HG02798 (cell line): ENCODE measurements at regions not wholly inside any gene's neighbourhood (a gene's known extent, or its start where the extent isn't known, plus 50 kb on each side); places are given as distances from the start of the nearest gene placed in this dataset.
"Not testable (repeated sequence)": the region's sequence is repeated elsewhere in the genome, so short reads cannot be mapped to it uniquely, and the experiment has no call there.

Experiments
- ATAC-seq: cut with Tn5 transposase; IDR thresholded peaks from one replicate; pipeline ENCODE4 v1.9.1; 2021; ENCODE audit warnings: mild to moderate bottlenecking; ENCODE audit not compliant: unreplicated experiment, poor library complexity

DNA sequence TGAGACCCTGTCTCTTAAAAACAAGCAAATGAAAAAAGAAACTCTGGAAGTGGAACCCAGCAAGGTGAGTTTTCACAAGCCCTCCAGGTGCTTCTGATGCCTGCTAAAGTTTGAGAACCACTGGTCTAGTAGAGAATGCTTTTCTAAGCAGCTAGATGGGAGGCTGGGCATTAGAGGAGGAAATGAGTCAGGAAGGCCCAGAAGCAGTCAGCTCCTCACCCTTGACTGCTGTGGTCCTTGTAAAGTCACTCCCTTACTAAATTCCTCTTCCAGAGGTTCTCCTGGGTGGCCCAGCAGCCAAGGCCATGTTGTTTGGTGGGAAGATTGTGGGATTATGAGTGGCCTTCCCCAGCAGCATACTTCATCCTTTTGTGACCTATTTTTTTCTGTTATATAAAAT is 52.0 kb upstream of the FYN start:
- ATAC-seq: no peak

DNA sequence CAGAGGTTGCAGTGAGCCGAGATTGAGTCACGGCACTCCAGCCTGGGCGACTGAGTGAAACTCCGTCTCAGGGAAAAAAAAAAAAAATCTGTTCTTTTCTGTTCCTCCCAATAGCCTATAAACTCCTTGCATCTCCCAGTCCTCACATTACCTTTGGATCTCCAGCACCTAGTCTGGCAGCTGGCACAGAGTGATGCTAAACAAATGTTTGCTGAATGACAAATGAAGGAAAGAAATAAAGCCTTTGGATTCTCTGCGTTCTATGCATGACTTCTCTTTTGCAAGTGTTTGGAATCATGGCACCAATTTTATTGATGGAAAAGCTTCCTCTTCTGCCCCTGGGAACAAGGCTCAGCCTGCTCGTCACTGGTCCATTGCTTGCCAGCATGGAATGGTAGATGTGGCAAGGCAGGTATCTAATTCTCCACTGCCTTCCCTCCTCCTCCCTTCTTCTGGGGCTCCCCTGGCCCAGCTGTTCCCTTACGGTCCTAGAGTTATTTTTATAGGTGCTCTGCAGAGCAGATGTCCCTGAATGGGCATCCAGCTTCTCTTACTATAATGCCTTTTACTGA is 53.6 kb upstream of the FYN start:
- no peak for ATAC-seq

DNA sequence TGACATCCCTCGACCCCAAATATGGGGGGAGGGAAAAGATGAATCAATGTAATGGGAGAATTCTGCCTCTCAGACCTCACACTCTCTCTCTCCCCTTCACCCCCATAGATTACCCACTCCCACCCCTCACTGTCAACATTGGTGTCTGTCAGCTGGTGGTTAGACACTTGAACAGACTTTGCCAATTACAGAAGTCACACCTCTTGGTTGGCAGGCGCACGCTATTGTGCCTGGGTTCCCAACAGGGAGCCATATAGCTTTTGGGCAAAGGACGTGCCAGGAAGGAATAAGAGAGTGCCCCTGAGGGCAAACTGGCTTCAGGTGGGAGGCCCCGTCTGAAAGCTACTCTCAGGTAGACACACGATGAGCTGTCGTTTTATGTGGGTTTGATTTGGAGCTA is 54.1 kb upstream of the FYN start:
- no peak for ATAC-seq

DNA sequence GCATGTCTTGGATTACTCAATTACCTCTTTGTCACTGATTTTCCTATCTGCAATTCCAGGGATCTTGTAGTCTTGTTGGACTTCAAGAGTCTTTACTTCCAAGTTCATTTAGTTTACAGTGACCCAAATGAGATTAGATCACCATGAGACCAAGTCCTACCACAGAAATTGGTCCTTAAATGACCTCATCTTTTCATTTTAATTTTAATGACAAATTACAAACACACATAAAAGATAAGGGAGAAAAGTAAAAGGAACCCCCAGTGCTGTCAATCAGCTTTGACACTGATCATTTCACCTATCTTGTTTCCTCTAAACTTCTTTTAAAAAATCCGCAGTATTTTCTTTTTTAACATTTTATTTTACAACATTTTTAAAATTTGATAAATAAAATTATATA is 54.9 kb upstream of the FYN start:
- ATAC-seq: no peak

DNA sequence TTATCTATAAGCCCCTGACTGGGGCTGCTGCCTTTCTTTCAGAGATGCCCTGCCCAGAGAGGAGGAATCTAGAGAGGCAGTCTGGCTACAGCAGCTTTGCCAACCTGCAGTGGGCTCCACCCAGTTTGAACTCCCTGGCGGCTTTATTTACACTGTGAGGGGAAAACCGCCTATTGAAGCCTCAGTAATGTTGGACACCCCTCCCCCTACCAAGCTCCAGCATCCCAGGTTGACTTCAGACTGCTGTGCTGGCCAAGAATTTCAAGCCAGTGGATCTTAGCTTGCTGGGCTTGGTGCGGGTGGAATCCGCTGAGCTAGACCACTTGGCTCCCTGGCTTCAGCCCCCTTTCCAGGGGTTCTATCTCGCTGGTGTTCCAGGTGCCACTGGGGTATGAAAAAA is 61.4 kb upstream of the FYN start:
- ATAC-seq: not testable (repeated sequence)

DNA sequence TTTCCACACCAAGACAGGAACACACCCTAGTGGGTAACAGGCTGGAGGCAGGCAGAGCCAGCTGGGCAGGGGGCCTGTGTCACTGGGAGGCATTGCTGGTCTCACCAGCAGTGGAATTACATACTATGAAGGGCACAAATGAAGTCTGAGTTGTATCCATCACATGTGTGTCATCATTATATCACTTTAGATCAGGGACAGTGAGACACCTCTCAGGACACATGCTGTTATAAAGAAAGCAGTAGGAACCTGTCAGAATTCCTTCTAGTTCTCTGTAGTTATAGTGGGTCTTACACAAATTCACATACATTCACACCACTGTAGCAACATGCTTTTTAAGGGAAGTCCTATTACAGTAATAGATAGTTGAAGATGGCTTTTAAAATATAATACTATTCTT is 63.5 kb upstream of the FYN start:
- no peak for ATAC-seq

DNA sequence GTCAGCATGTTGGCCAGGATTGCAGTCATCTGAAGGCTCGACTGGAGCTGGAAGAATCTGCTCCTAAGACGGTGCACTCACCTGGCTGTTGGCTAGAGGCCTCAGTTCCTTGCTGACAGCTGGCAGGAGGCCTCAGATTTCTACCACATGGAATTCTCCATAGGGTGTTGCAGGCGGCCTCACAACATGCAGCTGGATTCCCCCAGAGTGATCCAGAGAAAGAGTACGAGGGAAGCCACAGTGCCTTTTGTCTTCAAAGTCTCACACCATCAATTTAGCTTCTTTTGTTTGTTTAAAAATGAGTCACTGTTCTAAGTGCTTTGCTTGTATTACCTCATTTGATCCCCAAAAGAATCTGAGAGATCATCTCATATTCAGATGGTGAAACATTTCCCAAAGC is 65.5 kb upstream of the FYN start:
- no peak for ATAC-seq

DNA sequence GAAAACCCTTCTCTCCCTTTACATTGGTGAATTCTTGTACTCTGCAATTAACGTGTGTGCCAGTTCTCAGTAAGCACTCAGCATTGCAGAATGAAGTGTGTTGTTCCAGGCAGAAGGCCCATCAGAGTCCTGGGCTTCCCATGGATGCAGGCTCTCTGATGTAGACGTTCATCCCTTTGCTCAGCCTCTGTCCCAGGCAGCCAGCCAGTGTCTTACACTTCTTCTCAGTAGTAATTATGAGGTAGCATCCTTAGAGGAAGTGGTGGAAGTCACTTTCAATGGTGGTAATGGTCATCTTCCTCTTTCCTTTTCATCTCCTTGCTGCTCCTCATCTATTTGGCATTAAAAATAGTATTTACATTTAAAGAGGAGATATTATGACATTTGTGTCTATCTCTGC is 66.7 kb upstream of the FYN start:
- no peak for ATAC-seq

DNA sequence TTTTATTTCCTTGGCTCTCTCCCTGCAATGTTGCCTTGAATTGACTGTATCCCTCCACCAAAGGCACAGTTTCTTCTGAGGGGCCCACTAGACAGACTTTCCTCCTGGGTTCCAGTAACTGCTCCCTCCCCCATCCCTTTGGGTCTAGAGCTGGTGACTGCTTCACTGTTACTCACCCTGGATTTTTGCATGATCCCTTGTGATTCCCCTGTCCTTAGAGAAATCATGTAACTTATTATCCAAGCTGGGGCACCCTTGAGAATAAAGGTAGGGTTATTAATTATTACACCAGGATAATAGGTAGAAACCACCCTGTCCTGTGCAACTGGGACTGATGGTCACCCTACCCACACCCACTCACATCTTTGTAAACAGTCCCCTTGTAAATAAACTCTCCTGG is 67.5 kb upstream of the FYN start:
- ATAC-seq: no peak

DNA sequence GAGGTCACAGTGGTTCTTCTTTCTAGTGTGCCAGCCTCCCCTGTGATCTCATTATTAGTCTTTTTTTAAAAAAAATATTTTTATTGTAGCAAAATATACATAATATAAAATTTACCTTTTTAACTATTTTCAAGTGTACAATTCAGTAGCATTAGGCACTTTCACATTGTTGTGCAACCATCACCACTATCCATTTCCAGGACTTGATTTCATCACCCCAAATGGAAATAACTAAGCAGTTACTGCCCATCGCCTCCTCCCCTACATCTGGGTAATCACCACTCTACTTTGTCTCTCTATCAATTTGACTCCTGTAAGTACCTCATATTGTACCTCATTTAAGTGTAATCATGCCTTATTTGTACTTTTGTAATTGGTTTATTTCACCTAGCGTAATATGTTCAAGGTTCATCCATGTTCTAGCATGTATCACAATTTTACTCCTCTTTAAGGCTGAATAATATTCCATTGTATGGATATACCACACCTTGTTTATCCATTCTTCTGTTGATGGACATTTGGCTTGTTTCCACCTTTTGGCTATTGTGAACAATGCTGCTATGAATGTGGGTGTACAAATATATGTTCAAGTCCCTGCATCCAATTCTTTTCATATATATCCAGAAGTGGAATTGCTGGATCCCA is 68.6 kb upstream of the FYN start:
- no peak for ATAC-seq

DNA sequence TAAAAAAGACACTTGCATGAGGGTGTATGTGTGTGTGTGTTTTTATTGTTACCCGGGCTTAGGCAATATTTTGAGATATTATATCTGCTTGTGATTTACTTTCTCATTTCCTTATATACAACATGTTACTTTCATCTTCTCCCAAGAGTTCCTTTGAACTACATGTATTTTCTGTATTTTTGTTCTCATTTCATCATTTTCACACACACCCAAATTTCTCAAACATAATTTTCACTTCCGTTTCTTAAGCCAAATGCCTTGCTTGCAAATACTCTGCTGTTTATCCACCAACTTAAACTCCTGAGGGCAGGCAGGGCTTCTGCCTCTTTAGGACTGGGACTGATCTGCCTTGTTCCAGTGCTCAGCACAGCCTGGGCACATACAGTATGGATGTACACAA is 69.3 kb upstream of the FYN start:
- ATAC-seq: no peak

DNA sequence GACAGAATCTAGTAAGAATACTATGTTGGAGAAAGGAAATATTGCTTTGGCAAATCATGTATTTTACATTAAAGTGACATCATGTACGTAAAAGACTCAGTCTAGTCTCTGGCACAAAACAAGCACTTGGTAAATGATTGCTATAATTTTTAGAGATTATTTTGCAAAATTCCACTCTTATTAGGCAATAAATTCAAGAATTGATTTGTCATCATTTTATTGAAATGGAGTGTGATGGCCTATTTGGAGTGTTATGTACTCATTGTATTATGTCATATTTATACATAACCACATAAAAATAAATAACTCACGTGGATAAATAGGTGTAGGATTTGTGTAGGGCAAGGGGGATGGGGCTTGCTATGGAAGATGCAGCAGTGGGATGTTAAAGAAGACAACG is 70.0 kb upstream of the FYN start:
- ATAC-seq: no peak

DNA sequence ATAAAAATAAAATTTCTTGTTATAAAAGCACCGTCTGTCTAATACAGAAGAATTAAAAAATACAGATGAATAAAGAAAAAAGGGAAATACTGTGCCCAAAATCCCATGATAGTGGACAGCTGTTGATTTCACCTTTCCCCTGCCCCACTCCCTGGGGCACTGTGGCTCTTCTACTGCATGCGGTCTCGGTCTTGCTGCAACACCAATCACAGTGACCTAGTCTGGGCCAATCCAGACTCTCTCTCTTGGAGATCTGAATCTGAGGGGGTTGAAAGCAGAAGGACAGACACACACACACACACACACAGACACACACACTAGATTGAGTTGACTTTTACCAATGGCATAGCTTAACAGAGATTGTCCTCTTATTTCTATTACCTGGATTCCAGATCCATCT is 70.5 kb upstream of the FYN start:
- no peak for ATAC-seq

DNA sequence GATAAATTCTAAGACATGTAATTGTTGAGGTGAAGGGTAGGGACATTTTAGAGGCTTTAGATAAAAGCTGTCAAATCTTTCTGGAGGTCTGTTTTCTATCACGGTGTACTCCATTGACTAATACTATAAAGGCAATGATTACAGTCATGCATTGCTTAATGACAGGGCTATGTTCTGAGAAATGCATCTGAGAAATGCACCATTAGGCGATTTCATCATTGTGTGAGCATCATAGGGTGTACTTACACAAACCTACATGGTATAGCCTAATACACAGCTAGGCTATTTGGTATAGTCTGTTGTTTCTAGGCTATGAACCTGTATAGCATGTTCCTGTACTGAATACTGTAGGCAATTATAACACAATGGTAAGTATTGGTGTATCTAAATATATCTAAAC is 71.3 kb upstream of the FYN start:
- no peak for ATAC-seq

DNA sequence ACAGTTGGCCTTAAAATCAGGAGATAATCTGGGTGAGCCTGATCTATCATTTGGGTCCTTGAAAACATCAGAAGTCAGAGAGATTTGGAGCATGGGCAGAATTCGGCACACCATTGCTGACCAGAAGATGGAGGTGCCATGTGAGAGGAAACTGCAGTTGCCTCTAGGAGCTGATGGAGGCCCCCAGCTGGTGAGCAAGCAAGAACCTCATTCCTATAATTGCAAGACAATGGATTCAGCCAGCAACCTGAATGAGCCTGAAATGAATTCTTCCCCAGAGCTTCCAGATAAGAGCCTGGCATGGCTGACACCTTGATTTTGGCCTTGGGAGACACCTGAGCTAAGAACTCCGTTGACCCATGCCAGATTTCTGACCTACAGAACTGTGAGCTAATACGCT is 76.3 kb upstream of the FYN start:
- no peak for ATAC-seq

DNA sequence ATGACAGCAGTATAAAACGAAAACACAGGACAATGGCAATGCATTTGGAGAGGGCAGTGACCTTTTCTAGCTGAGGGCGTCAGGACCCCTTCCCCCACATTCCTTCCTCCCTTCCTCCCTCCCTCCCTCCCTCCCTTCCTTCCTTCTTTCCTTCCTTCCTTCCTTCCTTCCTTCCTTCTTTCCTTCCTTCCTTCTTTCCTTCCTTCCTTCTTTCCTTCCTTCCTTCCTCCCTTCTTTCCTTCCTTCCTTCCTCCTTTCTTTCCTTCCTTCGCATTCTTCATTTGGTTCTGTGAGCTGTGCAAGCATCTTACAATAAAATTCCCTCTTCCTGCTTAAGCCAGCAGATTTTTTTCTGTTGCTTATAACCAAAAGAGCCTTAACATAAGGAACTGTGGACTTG is 76.7 kb upstream of the FYN start:
- ATAC-seq: not testable (repeated sequence)

DNA sequence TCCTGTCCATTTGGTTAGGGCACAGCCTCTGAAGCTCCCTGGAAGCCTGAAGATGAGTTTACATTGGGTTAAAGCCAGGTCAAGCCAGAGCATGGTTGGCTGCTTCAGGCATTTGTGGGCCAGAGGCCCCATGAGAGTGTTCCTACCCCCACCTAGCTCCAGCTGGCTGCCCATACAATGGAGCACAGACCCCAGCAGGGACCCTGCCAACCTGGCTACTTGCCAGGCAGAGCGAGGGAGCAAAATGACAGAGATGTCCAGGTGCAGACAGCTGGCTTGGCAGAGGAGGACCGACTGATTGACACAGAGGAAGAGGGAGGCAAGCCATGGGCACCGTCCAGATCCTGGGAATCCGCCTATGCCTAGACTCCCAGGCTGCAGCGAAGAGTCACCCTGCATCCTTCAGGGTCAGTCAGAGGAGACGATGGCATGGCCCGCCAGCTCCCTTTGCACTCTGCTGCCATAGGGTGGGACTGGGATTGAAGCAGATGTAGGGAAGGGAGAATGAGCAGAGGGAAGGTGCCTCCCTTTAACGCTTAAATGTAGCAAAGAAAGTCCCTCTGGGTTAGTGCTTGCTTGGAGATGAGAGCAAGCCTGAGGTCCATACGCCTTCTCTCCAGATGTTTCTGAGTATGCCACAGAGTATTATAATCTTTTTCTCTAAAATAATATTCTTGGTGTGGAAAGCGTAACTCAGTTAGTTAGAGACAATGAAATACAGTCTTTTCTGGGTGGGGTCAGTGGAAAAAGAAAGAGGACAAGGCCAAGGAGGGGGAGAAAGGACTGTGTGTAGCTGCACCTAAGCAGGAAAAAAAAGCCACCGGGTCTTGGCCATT is 77.6 kb upstream of the FYN start:
- ATAC-seq: no peak

DNA sequence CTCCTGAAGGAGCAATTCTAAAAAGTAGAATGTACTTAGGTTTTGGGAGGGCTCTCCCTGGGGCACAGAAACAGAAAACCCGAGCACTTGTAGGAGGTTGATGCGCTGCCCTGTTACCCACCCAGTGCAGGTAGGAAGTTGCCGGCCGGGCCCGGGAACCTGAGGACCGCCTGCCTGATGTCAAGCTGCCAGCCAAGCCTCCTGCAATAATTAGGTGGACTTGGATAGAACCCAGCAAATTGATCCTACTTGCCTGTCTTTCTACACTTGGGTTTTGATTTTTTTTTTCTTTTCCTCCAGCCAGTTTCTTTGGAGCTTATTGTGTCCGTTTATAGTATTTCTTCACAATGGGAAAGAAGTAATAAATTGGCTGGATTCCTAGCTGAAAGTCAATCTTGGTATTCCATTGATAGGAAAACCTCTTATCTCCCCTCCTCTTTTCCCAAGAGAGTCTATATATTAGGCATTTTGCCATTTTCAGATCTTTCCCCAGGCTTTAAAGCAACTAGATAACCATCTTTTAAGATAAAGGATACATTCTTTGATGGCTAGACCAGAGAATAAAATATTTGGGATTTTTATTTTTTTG is 78.3 kb upstream of the FYN start:
- no peak for ATAC-seq

DNA sequence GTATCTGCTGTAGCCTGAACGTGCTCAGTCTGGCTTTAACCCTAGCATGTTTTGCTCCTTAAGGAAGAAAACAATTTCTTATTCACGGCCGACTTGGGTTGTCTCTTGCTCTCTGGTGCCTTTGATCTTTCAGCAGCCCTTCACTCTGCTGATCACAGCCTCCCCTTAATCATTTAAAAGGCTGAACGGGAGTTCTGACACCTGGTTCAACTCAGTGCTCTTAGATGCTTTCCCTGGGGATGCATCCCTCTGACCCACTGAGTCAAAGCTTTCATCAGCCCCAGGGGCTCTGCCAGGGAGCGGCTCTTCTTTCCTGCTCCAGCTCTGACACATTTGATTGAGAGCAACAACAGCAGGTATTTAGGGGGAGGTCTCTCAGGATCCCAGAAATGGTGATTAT is 79.0 kb upstream of the FYN start:
- no peak for ATAC-seq

DNA sequence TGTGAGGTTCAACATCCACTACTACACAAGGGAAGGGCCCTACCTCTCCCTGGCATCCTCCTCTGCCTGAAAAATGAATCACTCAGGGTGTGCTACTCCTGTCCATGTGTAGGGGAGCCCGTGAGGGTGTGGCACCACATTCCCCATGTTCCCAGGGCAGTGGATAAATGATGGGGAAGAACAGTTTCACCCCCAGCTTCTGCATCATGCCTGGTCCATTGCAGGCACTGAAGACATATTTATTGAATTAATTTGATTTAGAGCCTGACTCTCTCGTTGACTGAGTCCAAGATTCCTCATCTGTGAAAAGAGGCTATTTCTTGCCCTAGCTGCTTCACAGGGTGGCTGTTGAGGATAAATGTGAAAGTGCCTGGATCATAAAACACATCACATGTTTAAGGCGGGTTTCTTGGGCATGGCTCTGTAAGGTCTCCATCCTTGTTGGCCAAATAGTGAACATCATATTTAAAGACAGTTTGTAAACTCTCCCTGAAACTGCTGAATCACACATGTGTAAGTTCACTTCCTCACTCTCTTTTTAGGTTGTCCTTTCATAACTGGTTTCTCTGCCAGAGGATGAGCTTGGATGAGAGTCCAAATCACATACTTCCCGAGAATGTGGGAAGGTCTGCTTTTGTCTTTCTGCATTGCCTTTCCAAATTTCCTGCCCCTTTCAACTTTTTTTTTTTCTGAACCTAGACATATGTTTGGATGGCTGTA is 79.7 kb upstream of the FYN start:
- ATAC-seq: no peak

DNA sequence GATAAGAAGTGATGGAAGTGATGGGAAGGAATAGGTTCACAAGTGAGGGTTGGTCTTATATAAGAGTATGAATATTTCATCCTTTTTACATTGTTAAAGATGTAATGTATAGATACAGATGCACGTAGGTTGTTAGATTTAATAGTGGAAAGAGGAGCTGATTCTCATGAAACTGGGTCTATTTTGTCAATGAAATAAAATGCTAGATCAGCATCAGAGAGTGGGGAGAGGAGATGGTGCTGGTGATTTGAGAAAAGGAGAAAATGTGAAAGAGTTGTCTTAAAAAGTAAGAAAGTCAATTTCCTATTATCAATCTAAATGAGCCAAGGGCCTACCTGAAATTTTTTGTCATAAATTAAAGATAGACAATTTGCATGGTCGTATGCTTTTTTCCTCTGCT is 82.8 kb upstream of the FYN start:
- no peak for ATAC-seq
